Activated CD8-positive, alpha-beta memory T cell treated with anti-CD3 and anti-CD28 coated beads, Interleukin-2, amount 10 ng/mL, durations not matched to agents 7 days and 5 days (primary cell): ENCODE measurements at regions not wholly inside any gene's neighbourhood (a gene's known extent, or its start where the extent isn't known, plus 50 kb on each side); places are given as distances from the start of the nearest gene placed in this dataset.

Source experiments
- ATAC-seq: fragments of 150-1000 bp; cut with Tn5 transposase; one replicate; pipeline ENCODE4 v1.10.0; 2021; ENCODE audit warnings: moderate library complexity
- CTCF ChIA-PET: fragments of 350-600 bp; sonication (Branson Sonifier 250); formaldehyde crosslinking; loops from one replicate; lab custom pipeline; 2021; ENCODE audit warnings: antibody characterized with exemption; lab: Charles Lee
- DNase-seq: peaks from one replicate; pipeline ENCODE4 v3.0.0-alpha.2; 2020
- H3K27ac Mint-ChIP-seq: one replicate; pipeline ENCODE4 v1.8.0; 2021; ENCODE audit warnings: mild to moderate bottlenecking, mixed read lengths
- H3K27me3 Mint-ChIP-seq: one replicate; pipeline ENCODE4 v1.8.0; 2021; ENCODE audit warnings: mixed read lengths
- H3K36me3 Mint-ChIP-seq: one replicate; pipeline ENCODE4 v1.8.0; 2021; ENCODE audit warnings: mild to moderate bottlenecking, mixed read lengths
- H3K4me1 Mint-ChIP-seq: one replicate; pipeline ENCODE4 v1.8.0; 2021; ENCODE audit warnings: mixed read lengths
- H3K4me3 Mint-ChIP-seq: one replicate; pipeline ENCODE4 v1.8.0; 2021; ENCODE audit warnings: mild to moderate bottlenecking, moderate library complexity, mixed read lengths
- H3K9me3 Mint-ChIP-seq: one replicate; pipeline ENCODE4 v1.8.0; 2022; ENCODE audit warnings: low read depth, mixed read lengths

GRCh38 chr9:115379719-115380118 lies 261.8 kb upstream of the TNC start:
- Mint-ChIP-seq H3K9me3 (peaks cover 4% of the 10 kb centered on the region), H3K36me3 (no peaks in the 10 kb centered on the region), H3K4me3 (no peak overlapping the region), H3K27ac (no peak overlapping the region), H3K4me1 (no peaks in the 10 kb centered on the region), H3K27me3 (peaks cover 2% of the 10 kb centered on the region)
- ATAC-seq, result no peak
- CTCF ChIA-PET, result no interaction called here
- no peak for DNase-seq

- no peaks in the 10 kb centered on the region for H3K4me1 Mint-ChIP-seq
- no peaks in the 10 kb centered on the region for H3K27me3 Mint-ChIP-seq
- peaks cover 4% of the 10 kb centered on the region for H3K9me3 Mint-ChIP-seq
- CTCF ChIA-PET, result no interaction called here
- H3K27ac Mint-ChIP-seq, result no peak overlapping the region
- ATAC-seq (no peak), DNase-seq (no peak)
- no peaks in the 10 kb centered on the region for H3K36me3 Mint-ChIP-seq
- H3K4me3 Mint-ChIP-seq, result no peak overlapping the region
These were observed 264.9 kb upstream of the TNC start for GRCh38 chr9:115382865-115383264.

- CTCF ChIA-PET, result no interaction called here
- Mint-ChIP-seq H3K4me1 (no peaks in the 10 kb centered on the region), H3K9me3 (peaks cover 4% of the 10 kb centered on the region), H3K36me3 (no peaks in the 10 kb centered on the region), H3K27me3 (no peaks in the 10 kb centered on the region), H3K27ac (no peak overlapping the region), H3K4me3 (no peak overlapping the region)
- DNase-seq, result no peak
- ATAC-seq, result no peak
These were observed 267.6 kb upstream of the TNC start for GRCh38 chr9:115385383-115386122.

- no peaks in the 10 kb centered on the region for H3K27me3 Mint-ChIP-seq
- H3K9me3 Mint-ChIP-seq, result peaks cover 4% of the 10 kb centered on the region
- H3K36me3 Mint-ChIP-seq, result no peaks in the 10 kb centered on the region
- CTCF ChIA-PET, result interaction anchor here (0.6 kb wide), 1 partner anchor 12 kb away, joined by 3 read pairs; no protein-coding TSS in a partner anchor
- no peak overlapping the region for H3K27ac Mint-ChIP-seq
- DNase-seq (no peak), ATAC-seq (no peak)
- no peak overlapping the region for H3K4me3 Mint-ChIP-seq
- H3K4me1 Mint-ChIP-seq, result no peaks in the 10 kb centered on the region
These were observed 269.2 kb upstream of the TNC start for GRCh38 chr9:115386963-115387770.

- peaks cover 6% of the 10 kb centered on the region for H3K4me1 Mint-ChIP-seq
These were observed 273.3 kb upstream of the TNC start for GRCh38 chr9:115391168-115391825.

GRCh38 chr9:115393976-115394775 lies 276.2 kb upstream of the TNC start:
- H3K4me1 Mint-ChIP-seq, result peaks cover 6% of the 10 kb centered on the region
- no peak overlapping the region for H3K27ac Mint-ChIP-seq
- H3K27me3 Mint-ChIP-seq, result peaks cover 2% of the 10 kb centered on the region
- CTCF ChIA-PET, result interaction anchor here (0.7 kb wide), 1 partner anchor 43 kb away, joined by 3 read pairs; no protein-coding TSS in a partner anchor
- ATAC-seq, result no peak
- H3K9me3 Mint-ChIP-seq, result no peaks in the 10 kb centered on the region
- no peaks in the 10 kb centered on the region for H3K36me3 Mint-ChIP-seq
- DNase-seq, result no peak
- no peak overlapping the region for H3K4me3 Mint-ChIP-seq

More at GRCh38 chr9:115391168-115391825, 273.3 kb upstream of the TNC start:
- DNase-seq (no peak), ATAC-seq (no peak)
- no peak overlapping the region for H3K27ac Mint-ChIP-seq
- no peaks in the 10 kb centered on the region for H3K9me3 Mint-ChIP-seq
- no peak overlapping the region for H3K4me3 Mint-ChIP-seq
- H3K36me3 Mint-ChIP-seq, result no peaks in the 10 kb centered on the region
- CTCF ChIA-PET, result interaction anchor here (1.5 kb wide), 1 partner anchor 24 kb away, joined by 3 read pairs; no protein-coding TSS in a partner anchor
- H3K27me3 Mint-ChIP-seq, result no peaks in the 10 kb centered on the region

- peaks cover 2% of the 10 kb centered on the region for H3K27me3 Mint-ChIP-seq
- no peaks in the 10 kb centered on the region for H3K36me3 Mint-ChIP-seq
- peaks cover 6% of the 10 kb centered on the region for H3K4me1 Mint-ChIP-seq
- ATAC-seq (no peak), DNase-seq (no peak)
- no peak overlapping the region for H3K27ac Mint-ChIP-seq
- CTCF ChIA-PET, result interaction anchor here (0.9 kb wide), 1 partner anchor 197 kb away, joined by 3 read pairs; no protein-coding TSS in a partner anchor
- H3K9me3 Mint-ChIP-seq, result no peaks in the 10 kb centered on the region
- no peak overlapping the region for H3K4me3 Mint-ChIP-seq
These were observed 277.6 kb upstream of the TNC start for GRCh38 chr9:115395511-115396021.

- Mint-ChIP-seq H3K27ac (no peak overlapping the region), H3K36me3 (no peaks in the 10 kb centered on the region), H3K9me3 (no peaks in the 10 kb centered on the region), H3K4me3 (no peak overlapping the region), H3K27me3 (peaks cover 2% of the 10 kb centered on the region), H3K4me1 (peaks cover 6% of the 10 kb centered on the region)
- CTCF ChIA-PET, result no interaction called here
- ATAC-seq (no peak), DNase-seq (no peak)
These were observed 278.1 kb upstream of the TNC start for GRCh38 chr9:115396071-115396529.

GRCh38 chr9:115397591-115398312 lies 279.8 kb upstream of the TNC start:
- Mint-ChIP-seq H3K4me3 (no peak overlapping the region), H3K4me1 (peaks cover 6% of the 10 kb centered on the region)
- CTCF ChIA-PET, result no interaction called here

GRCh38 chr9:115398313-115398650 lies 280.3 kb upstream of the TNC start:
- Mint-ChIP-seq H3K27me3 (peaks cover 2% of the 10 kb centered on the region), H3K4me1 (peaks cover 6% of the 10 kb centered on the region), H3K27ac (no peak overlapping the region), H3K9me3 (no peaks in the 10 kb centered on the region), H3K36me3 (no peaks in the 10 kb centered on the region), H3K4me3 (no peak overlapping the region)
- ATAC-seq (no peak), DNase-seq (no peak)
- CTCF ChIA-PET, result no interaction called here

More at GRCh38 chr9:115397591-115398312, 279.8 kb upstream of the TNC start:
- ATAC-seq (no peak), DNase-seq (no peak)
- H3K27me3 Mint-ChIP-seq, result peaks cover 2% of the 10 kb centered on the region
- no peaks in the 10 kb centered on the region for H3K36me3 Mint-ChIP-seq
- H3K9me3 Mint-ChIP-seq, result no peaks in the 10 kb centered on the region
- no peak overlapping the region for H3K27ac Mint-ChIP-seq

GRCh38 chr9:115398996-115399395 lies 281.0 kb upstream of the TNC start:
- Mint-ChIP-seq H3K27me3 (peaks cover 2% of the 10 kb centered on the region), H3K4me3 (no peak overlapping the region), H3K36me3 (no peaks in the 10 kb centered on the region), H3K4me1 (peaks cover 6% of the 10 kb centered on the region), H3K27ac (no peak overlapping the region), H3K9me3 (no peaks in the 10 kb centered on the region)
- DNase-seq (no peak), ATAC-seq (no peak)
- CTCF ChIA-PET, result no interaction called here

- DNase-seq (no peak), ATAC-seq (no peak)
- Mint-ChIP-seq H3K27me3 (peaks cover 4% of the 10 kb centered on the region), H3K36me3 (no peaks in the 10 kb centered on the region), H3K4me3 (no peak overlapping the region), H3K27ac (no peak overlapping the region), H3K4me1 (peaks cover 5% of the 10 kb centered on the region), H3K9me3 (no peaks in the 10 kb centered on the region)
- CTCF ChIA-PET, result no interaction called here
These were observed 282.8 kb upstream of the TNC start for GRCh38 chr9:115400796-115401195.
